Panc1 (cell line): ENCODE measurements at regions not wholly inside any gene's neighbourhood (a gene's known extent, or its start where the extent isn't known, plus 50 kb on each side); places are given as distances from the start of the nearest gene placed in this dataset.

Experiments used
- ATAC-seq: fragments of 200-7000 bp; cut with Tn5 transposase; 2 replicates; pipeline ENCODE4 v1.9.1; 2020; ENCODE audit warnings: mild to moderate bottlenecking, moderate library complexity
- BruUV-seq: library from RNA; stranded (reverse); fragments of 400-500 nt; replicated peaks from 2 replicates; lab custom pipeline; 2021; lab: Mats Ljungman, UMichigan
- CTCF ChIA-PET: fragments of 300-600 bp; sonication (Branson Sonifier 250); formaldehyde crosslinking; loops from one replicate; lab custom pipeline; 2022; ENCODE audit warnings: antibody characterized with exemption; lab: Charles Lee
- POLR2A ChIA-PET: fragments of 300-600 bp; sonication (Branson Sonifier 250); formaldehyde crosslinking; loops from one replicate; lab custom pipeline; 2022; ENCODE audit warnings: antibody characterized with exemption; lab: Charles Lee
- DNase-seq: peaks from one replicate; pipeline ENCODE4 v3.0.0-alpha.2; 2010; ENCODE audit warnings: low read depth, low spot score
- H3K27ac ChIP-seq: 2 replicates; pipeline ENCODE4 v1.5.1; 2011; ENCODE audit warnings: mild to moderate bottlenecking, low read length, inconsistent platforms
- H3K27me3 ChIP-seq: fragments of 200-500 bp; sonication (Bioruptor generic); 2 replicates; pipeline ENCODE4 v1.6.0; 2014; ENCODE audit warnings: low read length, inconsistent platforms; ENCODE audit not compliant: control insufficient read depth, insufficient read depth
- H3K36me3 ChIP-seq: fragments of 200-500 bp; sonication (Bioruptor generic); 2 replicates; pipeline ENCODE4 v1.5.1; 2014; ENCODE audit warnings: inconsistent platforms, mild to moderate bottlenecking, low read length, moderate library complexity; ENCODE audit not compliant: control insufficient read depth, insufficient read depth
- H3K4me1 ChIP-seq: 2 replicates; pipeline ENCODE4 v1.5.1; 2011; ENCODE audit warnings: inconsistent platforms, mild to moderate bottlenecking, low read length, moderate library complexity; ENCODE audit not compliant: control insufficient read depth, insufficient read depth
- H3K4me3 ChIP-seq, 2 experiments: 2 replicates each; pipeline ENCODE4 v1.5.1; 2011 to 2012; ENCODE audit warnings: low read depth in 2 of 2, low read length in 2 of 2, mild to moderate bottlenecking in 2 of 2, inconsistent platforms in 1 of 2, moderate library complexity in 1 of 2
- H3K9me3 ChIP-seq: fragments of 200-500 bp; sonication (Bioruptor generic); 2 replicates; pipeline ENCODE4 v1.5.1; 2014; ENCODE audit warnings: low read depth, mild to moderate bottlenecking, inconsistent platforms, low read length, moderate library complexity; ENCODE audit not compliant: control insufficient read depth, insufficient read depth
- CTCF ChIP-seq: fragments of 450-650 bp; IDR thresholded peaks from 2 replicates; pipeline ENCODE4 v1.5.1; 2017; ENCODE audit warnings: mild to moderate bottlenecking
- POLR2AphosphoS5 ChIP-seq: IDR thresholded peaks from 2 replicates; pipeline ENCODE4 v1.6.1; 2012; ENCODE audit warnings: mild to moderate bottlenecking, low read depth, low read length, moderate library complexity
- REST ChIP-seq, 2 experiments: IDR thresholded peaks; 2 replicates each; pipeline ENCODE4 v1.6.1; 2011 to 2012; ENCODE audit warnings: low read depth in 2 of 2, control low read depth in 1 of 2, low read length in 1 of 2, mild to moderate bottlenecking in 1 of 2, moderate library complexity in 1 of 2; ENCODE audit not compliant: insufficient read depth in 1 of 2
- SIN3A ChIP-seq: IDR thresholded peaks from 2 replicates; pipeline ENCODE4 v1.6.1; 2012; ENCODE audit warnings: low read depth, mild to moderate bottlenecking, low read length, moderate library complexity, borderline replicate concordance; ENCODE audit not compliant: insufficient read depth
- TCF7L2 ChIP-seq: IDR thresholded peaks from 2 replicates; pipeline ENCODE4 v1.6.1; 2011; ENCODE audit warnings: mild to moderate bottlenecking, low read depth, low read length, inconsistent platforms
- in situ Hi-C: cut with HindIII; loops from 2 replicates; pipeline ENCODE4 v1.10.0; 2016; ENCODE audit warnings: low sequenced_read_pairs, low pct_unique_long_range_greater_than_20kb
- intact Hi-C: fragments of 100-400 bp; cut with micrococcal nuclease; formaldehyde crosslinking; loops from one replicate; pipeline ENCODE4 v1.10.0; 2022; ENCODE audit not compliant: unreplicated experiment

- DNase-seq, result no peak
- H3K36me3 ChIP-seq, result no peaks in the 10 kb centered on the region
- ChIA-PET POLR2A (no interaction called here), CTCF (no interaction called here)
- TF ChIP-seq CTCF (no peak), TCF7L2 (no peak), POLR2AphosphoS5 (no peak), REST (IDR thresholded peaks at IDR 0.05; ENCODE audit: insufficient read depth in 1 of 2, low read depth in 2 of 2, low read length in 1 of 2) (no peak), SIN3A (no peak)
- no peaks in the 10 kb centered on the region for H3K4me1 ChIP-seq
- H3K27ac ChIP-seq, result no peak overlapping the region
- intact Hi-C loops, result no loop called here
- no peak for ATAC-seq
- no TSS peak for BruUV-seq
- no peak overlapping the region for H3K4me3 ChIP-seq
- H3K9me3 ChIP-seq, result no peaks in the 10 kb centered on the region
- no peaks in the 10 kb centered on the region for H3K27me3 ChIP-seq
- in situ Hi-C loops, result no loop called here
Observed at GRCh38 chr13:71015516-71015915, 851.5 kb downstream of the DACH1 start.

GRCh38 chr13:71015021-71015420, 852.0 kb downstream of the DACH1 start:
- H3K36me3 ChIP-seq, result no peaks in the 10 kb centered on the region
- ChIA-PET CTCF (no interaction called here), POLR2A (no interaction called here)
- in situ Hi-C loops, result no loop called here
- no peaks in the 10 kb centered on the region for H3K9me3 ChIP-seq
- BruUV-seq, result no TSS peak
- ATAC-seq (no peak), DNase-seq (no peak)
- H3K27me3 ChIP-seq, result no peaks in the 10 kb centered on the region
- intact Hi-C loops, result no loop called here
- no peak overlapping the region for H3K27ac ChIP-seq
- no peak overlapping the region for H3K4me3 ChIP-seq
- H3K4me1 ChIP-seq, result no peaks in the 10 kb centered on the region
- TF ChIP-seq POLR2AphosphoS5 (no peak), TCF7L2 (no peak), CTCF (no peak), REST (IDR thresholded peaks at IDR 0.05; ENCODE audit: insufficient read depth in 1 of 2, low read depth in 2 of 2, low read length in 1 of 2) (no peak), SIN3A (no peak)
